ENCODE measurements at regions not wholly inside any gene's neighbourhood (a gene's known extent, or its start where the extent isn't known, plus 50 kb on each side); places are given as distances from the start of the nearest gene placed in this dataset.

- Histone ChIP-seq H3K36me3 (ENCODE audit: insufficient read depth, low read length) (no peaks in the 10 kb centered on the region), H3K4me1 (ENCODE audit: insufficient read depth, low read length) (no peaks in the 10 kb centered on the region), H3K27me3 (ENCODE audit: insufficient read depth, low read length) (no peaks in the 10 kb centered on the region), H3K9me3 (ENCODE audit: low read length) (no peaks in the 10 kb centered on the region), H3K4me3 (ENCODE audit: low read length) (no peak overlapping the region), H2AFZ (ENCODE audit: low read depth, low read length) (no peak overlapping the region)
Measured at GRCh38 chr4:57443787-57444186, 333.6 kb upstream of the IGFBP7 start.

DNA sequence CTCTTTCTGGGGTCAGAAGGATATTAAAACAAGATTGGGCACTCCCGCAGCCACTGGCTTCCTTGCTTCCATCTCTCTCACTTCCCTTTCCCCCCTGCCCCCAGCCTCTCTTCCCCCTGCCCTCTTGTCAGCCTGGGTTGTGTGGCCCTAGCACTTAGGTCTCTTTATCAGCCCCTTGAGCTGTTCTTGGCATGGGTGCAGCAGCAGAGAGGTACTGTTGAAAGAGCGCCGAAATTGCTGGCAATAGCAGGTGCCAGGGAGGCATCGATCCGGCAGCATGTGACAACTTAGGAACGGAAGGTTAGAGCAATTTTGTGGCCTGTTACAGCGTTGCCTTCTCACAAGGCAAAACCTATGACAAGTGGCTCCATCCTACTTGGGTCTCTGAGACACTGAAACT lies 333.1 kb upstream of the IGFBP7 start:
- Histone ChIP-seq H3K36me3 (ENCODE audit: insufficient read depth, low read length) (no peaks in the 10 kb centered on the region), H3K9me3 (ENCODE audit: low read length) (no peaks in the 10 kb centered on the region), H3K4me1 (ENCODE audit: insufficient read depth, low read length) (no peaks in the 10 kb centered on the region), H2AFZ (ENCODE audit: low read depth, low read length) (no peak overlapping the region), H3K4me3 (ENCODE audit: low read length) (no peak overlapping the region), H3K27me3 (ENCODE audit: insufficient read depth, low read length) (no peaks in the 10 kb centered on the region)

GRCh38 chr4:57442831-57443291 lies 332.7 kb upstream of the IGFBP7 start:
- H2AFZ ChIP-seq (ENCODE audit: low read depth, low read length) = no peak overlapping the region
- no peak overlapping the region for H3K4me3 ChIP-seq (ENCODE audit: low read length)
- no peaks in the 10 kb centered on the region for H3K27me3 ChIP-seq (ENCODE audit: insufficient read depth, low read length)
- H3K4me1 ChIP-seq (ENCODE audit: insufficient read depth, low read length) = no peaks in the 10 kb centered on the region
- H3K9me3 ChIP-seq (ENCODE audit: low read length) = no peaks in the 10 kb centered on the region
- H3K36me3 ChIP-seq (ENCODE audit: insufficient read depth, low read length) = no peaks in the 10 kb centered on the region

DNA sequence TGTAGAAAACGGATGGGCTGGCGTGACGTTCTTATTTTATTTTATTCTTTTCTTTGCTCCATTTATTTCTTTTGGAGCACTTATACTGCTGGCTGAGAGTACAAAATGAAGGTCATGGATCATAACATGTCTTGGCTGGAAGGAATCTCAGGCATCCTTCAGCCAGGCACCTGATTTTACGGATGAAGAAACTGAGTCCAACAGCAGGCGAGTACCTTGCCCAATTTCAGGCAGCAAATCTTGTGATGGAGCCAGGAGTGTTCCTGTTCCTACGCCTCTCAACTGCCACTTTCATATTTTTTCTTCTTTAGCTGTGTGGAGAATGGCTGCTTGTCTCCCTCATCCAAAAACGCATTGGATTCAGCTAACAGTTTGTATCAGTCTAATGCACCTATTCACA lies 332.1 kb upstream of the IGFBP7 start:
- H3K27me3 ChIP-seq (ENCODE audit: insufficient read depth, low read length) = no peaks in the 10 kb centered on the region
- H3K9me3 ChIP-seq (ENCODE audit: low read length) = no peaks in the 10 kb centered on the region
- no peak overlapping the region for H3K4me3 ChIP-seq (ENCODE audit: low read length)
- H2AFZ ChIP-seq (ENCODE audit: low read depth, low read length) = no peak overlapping the region
- H3K4me1 ChIP-seq (ENCODE audit: insufficient read depth, low read length) = no peaks in the 10 kb centered on the region
- H3K36me3 ChIP-seq (ENCODE audit: insufficient read depth, low read length) = no peaks in the 10 kb centered on the region

- Histone ChIP-seq H2AFZ (ENCODE audit: low read depth, low read length) (no peak overlapping the region), H3K4me3 (ENCODE audit: low read length) (no peak overlapping the region), H3K27me3 (ENCODE audit: insufficient read depth, low read length) (no peaks in the 10 kb centered on the region), H3K4me1 (ENCODE audit: insufficient read depth, low read length) (peaks cover 10% of the 10 kb centered on the region), H3K36me3 (ENCODE audit: insufficient read depth, low read length) (no peaks in the 10 kb centered on the region), H3K9me3 (ENCODE audit: low read length) (no peaks in the 10 kb centered on the region)
Measured at GRCh38 chr4:57437649-57438048, 327.5 kb upstream of the IGFBP7 start.

DNA sequence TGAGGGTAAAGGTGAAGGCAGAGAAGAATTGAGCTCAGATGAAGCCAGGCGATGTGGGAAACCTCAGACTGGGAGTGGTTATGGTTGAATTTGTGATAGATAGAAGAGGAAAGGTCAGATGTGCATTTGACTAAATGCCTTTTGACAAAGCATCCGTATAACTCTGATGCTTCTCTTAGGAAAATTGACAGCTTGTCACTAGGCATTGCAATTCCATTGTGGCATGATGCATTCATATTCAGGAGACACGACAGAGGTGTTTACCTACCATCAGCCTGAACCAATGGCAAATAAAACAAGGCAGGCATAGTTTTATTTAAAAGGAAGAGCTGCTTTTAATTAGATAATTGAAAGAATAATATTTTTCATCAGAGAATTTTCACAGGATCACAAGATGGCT lies 325.1 kb upstream of the IGFBP7 start:
- no peak overlapping the region for H3K4me3 ChIP-seq (ENCODE audit: low read length)
- H2AFZ ChIP-seq (ENCODE audit: low read depth, low read length) = no peak overlapping the region
- H3K36me3 ChIP-seq (ENCODE audit: insufficient read depth, low read length) = no peaks in the 10 kb centered on the region
- no peaks in the 10 kb centered on the region for H3K27me3 ChIP-seq (ENCODE audit: insufficient read depth, low read length)
- peaks cover 10% of the 10 kb centered on the region for H3K4me1 ChIP-seq (ENCODE audit: insufficient read depth, low read length)
- H3K9me3 ChIP-seq (ENCODE audit: low read length) = no peaks in the 10 kb centered on the region

DNA sequence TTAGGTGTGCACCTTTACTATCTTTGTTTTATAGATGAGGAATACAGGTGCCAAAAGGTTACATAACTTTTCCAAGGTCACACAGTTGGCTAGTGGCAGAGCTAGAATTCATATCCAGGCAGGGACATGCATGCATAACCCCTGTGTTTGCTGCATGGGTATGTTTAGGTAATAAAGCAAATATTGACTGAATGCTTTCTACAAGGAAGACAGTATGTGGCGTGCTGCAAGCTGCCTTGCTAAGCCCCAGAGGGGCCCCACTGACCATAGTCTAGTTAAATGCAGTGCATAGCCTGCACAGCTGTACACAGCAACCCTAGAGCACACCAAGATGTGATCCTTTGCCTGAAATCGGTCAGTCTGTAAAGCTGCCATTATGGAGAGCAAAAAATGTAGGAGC lies 320.5 kb upstream of the IGFBP7 start:
- peaks cover 8% of the 10 kb centered on the region for H3K4me1 ChIP-seq (ENCODE audit: insufficient read depth, low read length)
- no peak overlapping the region for H2AFZ ChIP-seq (ENCODE audit: low read depth, low read length)
- H3K4me3 ChIP-seq (ENCODE audit: low read length) = no peak overlapping the region
- H3K36me3 ChIP-seq (ENCODE audit: insufficient read depth, low read length) = no peaks in the 10 kb centered on the region
- H3K9me3 ChIP-seq (ENCODE audit: low read length) = no peaks in the 10 kb centered on the region
- no peaks in the 10 kb centered on the region for H3K27me3 ChIP-seq (ENCODE audit: insufficient read depth, low read length)

- no peak overlapping the region for H3K4me3 ChIP-seq (ENCODE audit: low read length)
- no peaks in the 10 kb centered on the region for H3K9me3 ChIP-seq (ENCODE audit: low read length)
- H3K36me3 ChIP-seq (ENCODE audit: insufficient read depth, low read length) = no peaks in the 10 kb centered on the region
- H2AFZ ChIP-seq (ENCODE audit: low read depth, low read length) = no peak overlapping the region
- peaks cover 5% of the 10 kb centered on the region for H3K4me1 ChIP-seq (ENCODE audit: insufficient read depth, low read length)
- no peaks in the 10 kb centered on the region for H3K27me3 ChIP-seq (ENCODE audit: insufficient read depth, low read length)
Measured at GRCh38 chr4:57426779-57427395, 316.7 kb upstream of the IGFBP7 start.

DNA sequence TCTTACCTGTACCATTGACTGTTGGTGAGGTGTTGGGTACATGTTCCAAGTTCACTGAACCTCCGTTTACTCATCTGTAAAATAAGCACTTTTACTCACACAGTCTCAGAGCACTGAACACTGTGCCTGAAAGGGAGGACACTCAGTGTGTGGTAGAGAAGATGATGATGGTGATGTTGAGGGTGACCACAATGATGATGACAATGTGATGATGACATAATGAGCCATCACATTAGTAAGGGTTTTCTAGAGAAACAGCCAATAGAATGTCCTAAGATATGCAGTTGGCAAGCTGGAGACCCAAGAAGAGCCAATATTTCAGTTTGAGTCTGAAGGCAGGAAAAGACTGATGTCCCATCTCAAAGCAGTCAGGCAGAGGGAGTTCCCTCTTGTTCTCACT lies 315.4 kb upstream of the IGFBP7 start:
- no peaks in the 10 kb centered on the region for H3K36me3 ChIP-seq (ENCODE audit: insufficient read depth, low read length)
- H3K4me1 ChIP-seq (ENCODE audit: insufficient read depth, low read length) = peaks cover 5% of the 10 kb centered on the region
- H3K27me3 ChIP-seq (ENCODE audit: insufficient read depth, low read length) = no peaks in the 10 kb centered on the region
- no peak overlapping the region for H2AFZ ChIP-seq (ENCODE audit: low read depth, low read length)
- no peaks in the 10 kb centered on the region for H3K9me3 ChIP-seq (ENCODE audit: low read length)
- no peak overlapping the region for H3K4me3 ChIP-seq (ENCODE audit: low read length)

DNA sequence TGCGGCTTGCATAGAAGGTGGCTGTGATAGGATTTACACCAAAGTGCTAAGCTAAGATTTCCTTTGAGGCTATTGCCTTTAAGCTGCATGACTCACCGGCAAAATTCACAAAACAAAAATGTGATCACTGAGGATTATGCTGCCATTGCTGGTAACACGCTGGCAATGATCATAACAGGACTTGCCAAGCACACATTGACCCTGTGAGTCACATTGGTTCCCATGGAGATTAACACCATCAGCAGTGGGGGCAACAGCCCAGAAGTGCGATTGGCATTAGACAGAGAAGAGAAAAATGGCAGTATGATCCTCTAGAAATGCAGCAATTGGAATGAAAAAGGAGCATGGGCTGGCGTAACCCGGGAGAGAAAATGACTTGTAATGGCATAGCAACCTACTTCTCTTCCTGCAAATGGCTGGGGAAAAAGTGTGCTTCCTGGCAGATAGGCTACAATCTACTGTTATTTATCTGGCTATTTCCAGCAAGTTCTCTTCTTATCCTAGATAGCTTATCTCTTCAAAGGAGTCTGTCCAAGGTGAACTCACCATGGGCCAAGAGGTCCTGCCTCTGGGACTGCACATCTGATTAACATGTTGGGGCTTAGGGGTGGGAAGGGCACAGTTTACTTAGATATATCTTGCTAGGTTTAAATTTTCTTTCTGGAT lies 314.2 kb upstream of the IGFBP7 start:
- H3K36me3 ChIP-seq (ENCODE audit: insufficient read depth, low read length) = no peaks in the 10 kb centered on the region
- peaks cover 5% of the 10 kb centered on the region for H3K4me1 ChIP-seq (ENCODE audit: insufficient read depth, low read length)
- no peak overlapping the region for H2AFZ ChIP-seq (ENCODE audit: low read depth, low read length)
- no peaks in the 10 kb centered on the region for H3K9me3 ChIP-seq (ENCODE audit: low read length)
- no peaks in the 10 kb centered on the region for H3K27me3 ChIP-seq (ENCODE audit: insufficient read depth, low read length)
- H3K4me3 ChIP-seq (ENCODE audit: low read length) = no peak overlapping the region

DNA sequence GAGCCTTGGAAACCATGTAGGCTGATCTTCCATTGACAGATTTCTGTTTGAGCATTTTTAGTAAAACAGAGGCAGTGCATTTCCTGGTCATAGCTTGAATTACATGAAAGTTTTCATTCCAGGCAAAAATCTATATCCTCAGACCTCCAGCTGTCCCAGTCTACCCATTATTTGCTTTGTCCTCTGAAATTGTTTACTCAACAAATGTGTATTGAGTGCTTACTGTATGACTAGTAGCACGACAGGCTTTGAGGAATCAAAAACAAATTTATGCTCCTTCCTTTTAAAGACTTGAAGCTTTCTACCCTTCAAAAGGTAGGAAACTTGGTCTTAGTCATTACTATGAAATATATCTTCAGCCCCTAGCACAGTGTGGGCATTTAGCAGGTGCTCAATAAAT lies 307.9 kb upstream of the IGFBP7 start:
- no peaks in the 10 kb centered on the region for H3K27me3 ChIP-seq (ENCODE audit: insufficient read depth, low read length)
- no peaks in the 10 kb centered on the region for H3K36me3 ChIP-seq (ENCODE audit: insufficient read depth, low read length)
- H2AFZ ChIP-seq (ENCODE audit: low read depth, low read length) = no peak overlapping the region
- H3K9me3 ChIP-seq (ENCODE audit: low read length) = no peaks in the 10 kb centered on the region
- peaks cover 13% of the 10 kb centered on the region for H3K4me1 ChIP-seq (ENCODE audit: insufficient read depth, low read length)
- no peak overlapping the region for H3K4me3 ChIP-seq (ENCODE audit: low read length)

- Histone ChIP-seq H2AFZ (ENCODE audit: low read depth, low read length) (no peak overlapping the region), H3K4me3 (ENCODE audit: low read length) (no peak overlapping the region), H3K4me1 (ENCODE audit: insufficient read depth, low read length) (peaks cover 22% of the 10 kb centered on the region), H3K27me3 (ENCODE audit: insufficient read depth, low read length) (no peaks in the 10 kb centered on the region), H3K9me3 (ENCODE audit: low read length) (no peaks in the 10 kb centered on the region), H3K36me3 (ENCODE audit: insufficient read depth, low read length) (no peaks in the 10 kb centered on the region)
Measured at GRCh38 chr4:57412259-57413054, 302.3 kb upstream of the IGFBP7 start.

DNA sequence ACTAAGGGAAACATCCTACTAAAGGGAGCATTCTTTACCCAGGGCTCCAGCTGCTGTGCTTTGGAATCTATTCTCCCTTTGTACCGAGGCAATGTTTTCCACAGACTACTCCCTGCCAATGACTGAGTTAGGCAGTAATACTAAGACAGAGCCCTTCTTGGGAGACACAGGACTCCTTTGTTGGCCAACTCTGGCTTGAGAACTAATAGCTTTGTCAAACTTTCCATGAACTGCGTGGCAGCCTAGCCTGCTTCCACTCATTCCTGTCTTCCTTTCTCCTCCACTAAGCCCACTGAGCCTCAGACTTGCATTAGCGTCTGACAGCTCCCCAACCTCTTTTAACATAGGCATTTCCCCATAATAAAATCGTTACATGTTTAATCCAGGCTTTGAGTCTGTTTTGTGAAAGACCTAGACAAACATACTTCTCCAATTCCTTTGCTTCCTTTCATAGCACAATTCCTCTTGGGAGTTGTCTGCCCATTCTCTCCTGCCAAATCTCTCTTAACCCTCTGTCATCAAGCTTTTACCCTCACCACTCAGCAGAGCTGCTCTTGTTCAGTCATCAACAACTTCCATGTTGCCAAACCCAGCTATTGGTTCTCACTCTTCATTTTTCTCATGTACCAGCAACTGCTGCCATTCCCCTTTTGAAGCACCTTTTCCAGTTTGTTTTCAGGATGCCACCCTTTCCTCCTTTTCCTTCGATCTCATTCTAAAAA lies 300.3 kb upstream of the IGFBP7 start:
- H3K27me3 ChIP-seq (ENCODE audit: insufficient read depth, low read length) = no peaks in the 10 kb centered on the region
- H2AFZ ChIP-seq (ENCODE audit: low read depth, low read length) = no peak overlapping the region
- H3K4me1 ChIP-seq (ENCODE audit: insufficient read depth, low read length) = peaks cover 20% of the 10 kb centered on the region
- H3K36me3 ChIP-seq (ENCODE audit: insufficient read depth, low read length) = no peaks in the 10 kb centered on the region
- no peaks in the 10 kb centered on the region for H3K9me3 ChIP-seq (ENCODE audit: low read length)
- H3K4me3 ChIP-seq (ENCODE audit: low read length) = no peak overlapping the region
